T-helper 1 cell (primary cell): ENCODE measurements at regions not wholly inside any gene's neighbourhood (a gene's known extent, or its start where the extent isn't known, plus 50 kb on each side); places are given as distances from the start of the nearest gene placed in this dataset.

Experiments
- DNase-seq, 5 donors: peaks; one replicate each; pipeline ENCODE4 v3.0.0-alpha.2; 2012 to 2020

DNA sequence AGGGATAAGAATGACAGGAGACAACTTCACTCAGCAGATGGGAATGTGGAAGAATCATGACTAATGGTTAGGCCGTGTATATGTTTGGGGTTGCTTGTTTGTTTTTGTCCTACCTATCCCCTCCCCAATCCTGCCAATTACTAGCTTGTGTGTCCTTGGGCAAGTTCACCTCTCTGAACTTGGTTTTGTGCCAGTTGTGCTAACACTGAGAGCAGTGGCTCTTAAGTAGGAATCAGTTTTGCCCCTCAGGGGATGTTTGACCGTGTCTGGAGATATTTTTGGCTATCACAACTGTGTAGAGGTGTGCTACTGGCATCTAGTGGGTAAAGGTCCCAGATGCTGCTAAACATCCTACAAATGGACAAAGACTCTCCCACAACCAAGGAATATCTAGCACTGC lies 287.0 kb downstream of the DMRT2 start:
- DNase-seq, result no peak

DNA sequence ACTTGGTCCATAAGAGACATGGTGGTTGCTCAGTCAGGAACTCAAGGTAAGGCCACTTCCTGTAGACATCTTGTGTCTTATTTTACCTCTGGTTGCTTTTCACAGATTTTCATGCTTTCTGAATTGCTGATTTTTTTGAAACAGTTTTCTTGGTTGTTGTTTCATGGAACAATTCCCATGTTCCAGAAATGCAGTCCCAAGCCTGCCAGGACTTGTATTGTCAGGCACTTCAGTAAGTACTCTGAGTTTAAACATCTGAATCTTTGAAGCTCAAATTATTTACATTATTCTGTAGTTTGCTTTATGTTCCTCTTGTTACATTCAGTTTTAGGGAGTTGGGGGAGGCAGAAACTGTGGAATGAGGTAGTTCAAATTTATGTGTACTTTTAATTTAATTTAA lies 290.2 kb downstream of the DMRT2 start:
- DNase-seq, result no peak

- DNase-seq, result no peak
Measured at GRCh38 chr9:1353291-1353690, 303.1 kb downstream of the DMRT2 start.

- no peak for DNase-seq
Measured at GRCh38 chr9:1354086-1354485, 303.9 kb downstream of the DMRT2 start.

GRCh38 chr9:1354606-1355005 lies 304.4 kb downstream of the DMRT2 start:
- no peak for DNase-seq

- DNase-seq, result no peak
Measured at GRCh38 chr9:1355656-1356055, 305.5 kb downstream of the DMRT2 start.

GRCh38 chr9:1362845-1363244 lies 312.7 kb downstream of the DMRT2 start:
- DNase-seq, result no peak

- DNase-seq, result peak in 1 of 5 donors; percentile 70
Measured at GRCh38 chr9:1366276-1366675, 316.1 kb downstream of the DMRT2 start.

DNA sequence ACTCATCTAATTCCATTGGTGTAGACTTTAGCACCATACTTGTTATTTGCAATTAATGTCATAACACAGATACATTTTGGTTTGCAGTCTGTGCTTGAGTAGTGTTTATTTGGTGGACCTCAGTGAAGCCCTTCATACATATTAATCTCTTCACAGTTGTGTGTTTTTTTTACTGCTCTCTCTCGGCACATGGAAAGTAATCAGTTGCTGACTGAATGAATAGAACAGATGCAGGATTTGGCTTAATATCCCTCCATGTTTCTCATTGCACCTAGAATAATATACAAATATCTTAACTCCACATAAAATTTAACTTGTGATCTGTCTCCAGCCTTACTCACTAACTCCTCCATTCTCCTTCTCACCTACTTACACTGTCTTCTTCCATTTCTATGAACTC lies 319.1 kb downstream of the DMRT2 start:
- DNase-seq, result no peak

GRCh38 chr9:1373445-1373844 lies 323.3 kb downstream of the DMRT2 start:
- DNase-seq, result no peak

- DNase-seq, result no peak
Measured at GRCh38 chr9:1383899-1384455, 333.8 kb downstream of the DMRT2 start.

DNA sequence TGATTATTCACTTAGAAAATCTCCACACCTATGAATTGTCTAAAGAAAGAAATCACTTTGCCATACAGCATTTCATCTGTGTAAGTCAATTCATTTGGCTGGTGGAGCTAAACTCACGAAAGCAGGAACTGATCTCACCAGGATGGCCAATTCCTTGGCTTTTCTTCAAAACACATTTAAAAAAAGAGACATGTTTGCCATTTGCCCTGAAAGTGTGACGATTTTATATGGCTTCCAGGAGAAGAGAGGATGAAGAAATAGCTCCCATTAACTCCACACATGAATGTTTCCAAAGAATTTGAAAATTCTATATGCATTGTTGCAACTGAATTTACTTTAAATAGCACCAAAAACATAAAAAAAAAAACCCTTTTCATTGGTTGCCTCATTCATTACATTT lies 334.7 kb downstream of the DMRT2 start:
- no peak for DNase-seq

GRCh38 chr9:1386420-1386819 lies 336.3 kb downstream of the DMRT2 start:
- no peak for DNase-seq

DNA sequence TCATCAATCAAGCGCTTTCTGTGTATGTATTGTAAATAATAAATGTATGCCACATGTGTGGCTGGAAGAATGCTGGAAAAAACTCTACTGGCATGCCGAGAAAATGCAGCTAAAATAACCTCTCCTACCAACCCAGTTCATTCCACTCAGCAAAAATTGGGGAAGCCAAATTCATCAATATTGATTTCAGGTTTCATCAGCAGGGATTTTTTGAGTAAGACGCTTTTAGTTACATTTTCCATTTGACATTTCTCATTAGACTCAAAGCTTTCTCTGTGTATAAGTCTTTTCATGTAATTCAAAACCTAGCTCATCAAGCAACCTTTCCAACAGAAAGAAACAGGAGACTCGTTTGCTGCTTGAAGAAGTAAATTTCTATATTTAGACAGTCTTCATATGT lies 338.1 kb downstream of the DMRT2 start:
- DNase-seq, result no peak

DNA sequence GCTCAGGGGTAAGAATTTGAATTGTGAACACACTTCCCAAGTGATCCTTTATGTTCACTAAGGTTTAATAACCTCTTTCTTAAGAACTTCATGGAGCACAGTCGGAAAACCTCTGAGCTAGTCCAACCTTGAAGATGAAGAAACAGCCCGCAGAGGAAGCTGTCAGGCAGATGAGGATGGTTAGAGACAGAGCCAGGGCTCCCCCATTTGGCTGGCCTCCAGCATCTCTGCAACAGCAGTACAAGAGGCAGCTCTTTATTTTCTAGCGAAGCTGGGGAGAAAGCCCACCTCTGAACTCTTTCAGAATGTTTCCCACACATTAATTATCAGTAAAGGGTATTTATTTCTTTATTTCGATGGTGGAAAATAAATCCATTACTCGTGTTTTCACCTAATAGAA lies 350.8 kb downstream of the DMRT2 start:
- DNase-seq, result no peak

DNA sequence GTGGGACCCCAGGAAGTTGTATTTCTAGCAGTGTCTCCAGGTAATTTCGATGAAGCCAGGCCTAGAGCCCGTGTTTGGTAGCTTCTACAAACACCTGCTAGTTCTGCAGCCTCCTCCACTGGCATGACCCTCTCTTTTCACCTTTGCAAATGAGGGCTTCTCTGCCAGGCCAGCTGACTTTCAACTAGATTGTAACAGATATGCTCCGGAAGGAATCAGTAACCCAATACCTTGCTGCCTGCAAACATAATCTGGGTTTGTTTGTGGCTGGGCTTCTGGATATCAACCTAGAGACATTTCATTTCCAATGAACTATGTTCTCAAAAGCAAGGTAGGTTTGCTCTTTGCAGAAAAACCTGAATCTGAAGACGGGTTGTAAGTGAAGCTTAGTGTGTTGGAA lies 354.8 kb downstream of the DMRT2 start:
- DNase-seq, result no peak

DNA sequence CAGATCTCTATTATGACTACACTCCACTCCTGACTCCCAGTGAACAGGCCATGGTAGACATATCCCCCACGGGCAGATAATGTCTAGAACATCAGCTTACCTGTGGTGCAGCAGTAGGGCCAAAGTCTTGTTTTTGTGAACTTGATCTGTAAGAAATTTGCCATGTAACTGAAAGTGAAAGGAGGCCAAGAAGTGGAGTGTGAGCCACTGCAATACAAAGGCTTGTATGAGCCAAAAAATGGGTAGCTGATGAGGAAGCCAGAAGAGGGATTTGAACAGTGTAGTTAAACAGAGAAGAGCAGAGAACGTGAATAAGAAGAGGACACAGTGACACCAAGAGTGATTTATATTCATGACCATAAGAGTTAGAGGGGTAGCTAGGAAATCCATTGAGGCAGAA lies 361.7 kb downstream of the DMRT2 start:
- no peak for DNase-seq

- no peak for DNase-seq
Measured at GRCh38 chr9:1414711-1415131, 364.6 kb downstream of the DMRT2 start.

GRCh38 chr9:1415146-1415545 lies 365.0 kb downstream of the DMRT2 start:
- DNase-seq, result no peak

GRCh38 chr9:1416261-1416660 lies 366.1 kb downstream of the DMRT2 start:
- DNase-seq, result no peak

GRCh38 chr9:1421436-1421835 lies 371.3 kb downstream of the DMRT2 start:
- DNase-seq, result no peak

DNA sequence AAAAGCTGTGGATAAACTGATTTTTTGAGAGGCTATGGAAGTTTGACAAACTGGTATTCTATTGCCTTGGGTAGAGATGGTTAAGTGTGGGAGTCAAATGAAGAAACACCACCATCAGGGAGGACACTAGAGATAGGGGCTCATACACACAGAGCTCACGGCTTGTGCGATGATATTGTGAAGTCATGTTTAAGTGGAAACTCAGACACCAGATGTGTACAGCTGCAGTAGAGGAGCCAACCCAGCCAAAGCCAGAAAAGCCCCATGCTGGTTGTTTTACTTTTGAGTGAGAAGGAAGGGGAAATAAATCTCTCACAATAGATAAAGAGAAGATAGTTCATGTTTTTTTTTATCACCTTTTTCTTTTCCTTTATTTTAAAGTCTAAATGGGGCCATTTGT lies 377.7 kb downstream of the DMRT2 start:
- DNase-seq, result no peak

DNA sequence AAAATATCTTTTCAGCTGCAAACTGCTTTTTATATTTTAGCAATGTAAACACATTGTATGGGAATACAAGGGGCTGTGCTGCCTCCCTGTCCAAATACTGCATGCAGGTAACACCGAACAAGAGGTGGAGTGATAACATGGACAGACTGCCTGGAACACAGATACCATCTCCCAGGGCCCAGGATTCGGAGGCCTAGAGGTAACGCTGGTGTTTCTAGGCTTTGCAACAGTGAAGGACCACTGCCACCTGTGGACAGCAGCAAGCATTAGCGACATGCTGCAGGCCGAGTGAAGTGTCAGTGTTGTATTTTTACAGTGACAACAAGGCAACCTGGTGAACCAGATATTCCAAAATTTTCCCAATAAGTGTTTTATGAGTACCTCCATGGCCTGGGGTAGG lies 379.1 kb downstream of the DMRT2 start:
- no peak for DNase-seq

- no peak for DNase-seq
Measured at GRCh38 chr9:1431461-1431860, 381.3 kb downstream of the DMRT2 start.

GRCh38 chr9:1434052-1434767 lies 384.1 kb downstream of the DMRT2 start:
- DNase-seq, result no peak
